Dendritic cell treated with granulocyte-macrophage colony-stimulating factor and Interleukin-4, amounts not matched to agents 40 ng/mL and 50 ng/mL, for 4 days (primary cell): ENCODE measurements at regions not wholly inside any gene's neighbourhood (a gene's known extent, or its start where the extent isn't known, plus 50 kb on each side); places are given as distances from the start of the nearest gene placed in this dataset.
"Not testable (repeated sequence)": the region's sequence is repeated elsewhere in the genome, so short reads cannot be mapped to it uniquely, and the experiment has no call there.

Experiments used
- H3K27ac Mint-ChIP-seq: one replicate; pipeline ENCODE4 v1.8.0; 2022; ENCODE audit warnings: mild to moderate bottlenecking, mixed read lengths
- H3K27me3 Mint-ChIP-seq: one replicate; pipeline ENCODE4 v1.8.0; 2022; ENCODE audit warnings: mild to moderate bottlenecking, mixed read lengths
- H3K36me3 Mint-ChIP-seq: one replicate; pipeline ENCODE4 v1.8.0; 2022; ENCODE audit warnings: low read depth, mixed read lengths
- H3K4me1 Mint-ChIP-seq: one replicate; pipeline ENCODE4 v1.8.0; 2022; ENCODE audit warnings: low read depth, mixed read lengths
- H3K4me3 Mint-ChIP-seq: one replicate; pipeline ENCODE4 v1.8.0; 2022; ENCODE audit warnings: mild to moderate bottlenecking, moderate library complexity, mixed read lengths
- H3K9me3 Mint-ChIP-seq: one replicate; pipeline ENCODE4 v1.8.0; 2022; ENCODE audit warnings: mixed read lengths
- intact Hi-C: fragments of 100-400 bp; cut with micrococcal nuclease; formaldehyde crosslinking; loops from one replicate; pipeline ENCODE4 v1.15.0; 2022

DNA sequence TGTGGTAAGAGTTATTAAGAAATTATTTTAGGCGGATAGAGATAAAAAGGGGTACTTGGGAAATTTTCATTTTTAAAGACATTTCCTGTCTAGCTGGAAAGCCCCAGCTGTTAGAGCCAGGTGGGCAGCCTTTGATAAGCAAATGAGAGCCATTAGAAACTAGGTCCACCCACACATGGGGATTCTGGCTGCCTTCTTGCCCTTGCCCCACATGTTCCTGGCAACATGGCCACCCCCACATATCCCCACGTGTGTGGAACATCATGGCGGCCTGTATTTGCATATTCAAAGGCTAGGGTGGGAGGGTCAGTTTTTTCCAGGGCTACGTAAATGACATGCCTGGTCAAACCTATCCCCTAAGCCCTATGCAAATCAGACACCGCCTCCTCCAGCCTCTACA, 1382.1 kb downstream of the AACS start:
- Mint-ChIP-seq H3K4me3 (no peak overlapping the region), H3K27ac (no peak overlapping the region), H3K27me3 (no peaks in the 10 kb centered on the region), H3K9me3 (peaks cover 53% of the 10 kb centered on the region), H3K36me3 (no peaks in the 10 kb centered on the region), H3K4me1 (no peaks in the 10 kb centered on the region)
- intact Hi-C loops = no loop called here

DNA sequence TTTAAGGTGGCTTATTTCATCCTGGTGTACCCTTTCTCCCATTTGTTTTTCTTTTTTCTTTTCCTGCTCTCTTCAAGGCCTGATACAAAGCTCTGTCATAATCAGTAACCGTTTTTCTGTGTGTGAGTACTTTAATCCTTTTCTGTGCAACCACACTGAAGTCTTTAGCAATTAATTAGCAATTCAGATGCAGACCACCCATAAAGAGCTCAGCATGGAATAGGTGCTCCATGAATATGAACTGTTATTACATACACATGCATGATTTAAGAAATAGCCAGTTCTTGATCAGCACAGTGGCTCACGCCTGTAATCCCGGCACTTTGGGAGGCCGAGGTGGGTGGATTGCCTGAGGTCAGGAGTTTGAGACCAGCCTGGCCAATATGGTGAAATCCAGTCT, 1386.6 kb downstream of the AACS start:
- H3K4me1 Mint-ChIP-seq = no peaks in the 10 kb centered on the region
- intact Hi-C loops = no loop called here
- H3K4me3 Mint-ChIP-seq = no peak overlapping the region
- H3K9me3 Mint-ChIP-seq = peaks cover 53% of the 10 kb centered on the region
- no peaks in the 10 kb centered on the region for H3K36me3 Mint-ChIP-seq
- H3K27ac Mint-ChIP-seq = no peak overlapping the region
- H3K27me3 Mint-ChIP-seq = no peaks in the 10 kb centered on the region

DNA sequence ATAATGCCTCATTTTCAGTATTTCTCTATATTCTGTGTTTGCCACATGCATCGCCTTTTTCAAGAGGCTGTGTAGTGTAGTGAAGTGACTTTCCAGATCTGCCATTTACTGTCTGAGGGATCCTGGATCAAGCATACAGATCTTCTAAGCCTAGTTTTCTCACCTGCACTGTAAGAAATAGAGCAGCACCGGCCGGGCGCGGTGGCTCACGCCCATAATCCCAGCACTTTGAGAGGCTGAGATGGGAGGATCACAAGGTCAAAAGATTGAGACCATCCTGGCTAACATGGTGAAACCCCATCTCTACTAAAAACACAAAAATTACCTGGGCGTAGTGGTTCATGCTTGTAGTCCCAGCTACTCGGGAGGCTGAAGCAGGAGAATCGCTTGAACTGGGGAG, 1387.5 kb downstream of the AACS start:
- H3K4me1 Mint-ChIP-seq, H3K36me3 Mint-ChIP-seq, H3K27me3 Mint-ChIP-seq, H3K27ac Mint-ChIP-seq, H3K4me3 Mint-ChIP-seq, intact Hi-C loops: not testable (repeated sequence)
- peaks cover 46% of the 10 kb centered on the region for H3K9me3 Mint-ChIP-seq

DNA sequence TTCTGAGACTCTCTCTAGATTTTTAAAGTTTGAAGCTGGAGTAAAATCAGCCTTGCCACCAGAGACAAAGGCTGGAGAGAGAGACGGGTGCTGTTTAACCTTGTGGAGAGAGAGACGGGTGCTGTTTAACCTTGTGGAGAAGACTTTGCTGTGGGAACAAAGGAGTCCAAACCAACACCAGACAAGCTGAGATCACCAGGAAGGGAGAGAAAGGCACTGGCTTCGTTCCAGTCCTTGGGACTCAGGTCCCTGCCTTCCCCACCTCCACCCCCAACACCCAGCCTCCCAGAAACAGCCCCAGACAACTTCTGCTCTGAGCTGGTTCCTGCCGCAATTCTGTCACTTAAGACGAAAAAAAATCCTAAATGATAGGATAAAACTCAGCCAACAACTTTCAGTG, 1389.3 kb downstream of the AACS start:
- Mint-ChIP-seq H3K9me3 (peaks cover 46% of the 10 kb centered on the region), H3K4me3 (no peak overlapping the region), H3K36me3 (no peaks in the 10 kb centered on the region), H3K4me1 (no peaks in the 10 kb centered on the region), H3K27me3 (no peaks in the 10 kb centered on the region), H3K27ac (no peak overlapping the region)
- intact Hi-C loops = no loop called here

DNA sequence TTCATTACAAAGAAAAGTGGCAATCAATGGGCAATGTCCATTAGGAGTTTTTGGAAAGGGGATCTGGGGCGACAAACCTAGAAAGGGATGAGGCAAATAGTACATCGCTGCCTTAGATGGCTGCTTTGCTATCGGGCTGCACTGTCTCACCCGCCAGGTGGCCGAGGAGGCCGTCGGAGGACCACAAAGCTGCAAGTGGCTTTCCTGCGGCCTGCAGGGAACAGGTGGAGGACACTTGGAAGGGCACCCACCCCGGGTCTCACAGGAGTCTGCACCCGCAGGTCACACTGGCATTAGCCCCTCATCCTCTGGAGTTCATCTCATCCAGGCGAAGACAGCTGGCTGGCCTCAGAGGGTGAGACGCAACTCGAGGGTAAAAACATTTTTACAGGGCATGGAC, 1392.5 kb downstream of the AACS start:
- Mint-ChIP-seq H3K36me3 (no peaks in the 10 kb centered on the region), H3K27me3 (no peaks in the 10 kb centered on the region), H3K4me3 (no peak overlapping the region), H3K4me1 (no peaks in the 10 kb centered on the region), H3K27ac (no peak overlapping the region), H3K9me3 (peaks cover 43% of the 10 kb centered on the region)
- intact Hi-C loops = no loop called here

DNA sequence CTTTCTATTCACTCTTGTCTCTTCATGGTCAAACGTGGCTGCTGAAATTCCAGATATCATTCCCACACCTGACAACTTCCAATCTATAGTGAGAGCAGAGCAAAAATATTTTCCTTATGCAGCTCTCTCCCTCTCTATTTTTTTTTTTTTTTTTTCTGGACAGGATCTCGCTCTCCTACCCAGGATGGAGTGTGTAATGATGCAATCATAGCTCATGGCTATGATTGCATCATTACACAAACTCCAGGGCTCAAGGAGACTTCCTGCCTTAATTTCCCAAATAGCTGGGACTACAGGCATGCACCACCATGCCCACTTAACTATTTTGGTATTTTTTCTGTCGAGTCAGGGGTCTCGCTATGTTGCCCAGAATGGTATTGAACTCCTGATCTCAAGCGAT, 1398.9 kb downstream of the AACS start:
- H3K4me1 Mint-ChIP-seq = no peaks in the 10 kb centered on the region
- no peak overlapping the region for H3K27ac Mint-ChIP-seq

DNA sequence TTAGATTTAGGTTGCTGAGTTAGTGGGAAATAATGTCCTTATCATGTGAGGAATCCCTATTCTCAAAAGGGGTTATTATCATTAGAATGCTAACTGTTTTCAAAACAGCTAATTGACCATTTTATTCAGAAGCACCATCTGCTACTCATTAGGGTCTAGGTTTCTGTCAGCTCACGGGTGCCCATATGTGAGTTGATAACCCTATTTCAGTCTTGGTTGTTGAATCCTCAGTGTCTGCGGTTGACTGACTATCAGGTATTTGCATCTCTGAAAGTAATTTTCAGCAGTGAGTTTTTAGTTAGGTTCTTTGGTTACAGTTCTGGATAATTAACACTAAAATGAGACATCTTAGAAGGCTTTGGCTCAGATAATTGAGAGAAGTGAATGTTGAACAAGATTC, 1404.0 kb downstream of the AACS start:
- intact Hi-C loops = no loop called here
- Mint-ChIP-seq H3K27ac (no peak overlapping the region), H3K9me3 (peaks cover 15% of the 10 kb centered on the region), H3K27me3 (no peaks in the 10 kb centered on the region), H3K36me3 (no peaks in the 10 kb centered on the region), H3K4me1 (no peaks in the 10 kb centered on the region), H3K4me3 (no peak overlapping the region)

More for the DNA sequence above, 1398.9 kb downstream of the AACS start:
- Mint-ChIP-seq H3K4me3 (no peak overlapping the region), H3K27me3 (no peaks in the 10 kb centered on the region), H3K36me3 (no peaks in the 10 kb centered on the region), H3K9me3 (peaks cover 14% of the 10 kb centered on the region)
- intact Hi-C loops = no loop called here

DNA sequence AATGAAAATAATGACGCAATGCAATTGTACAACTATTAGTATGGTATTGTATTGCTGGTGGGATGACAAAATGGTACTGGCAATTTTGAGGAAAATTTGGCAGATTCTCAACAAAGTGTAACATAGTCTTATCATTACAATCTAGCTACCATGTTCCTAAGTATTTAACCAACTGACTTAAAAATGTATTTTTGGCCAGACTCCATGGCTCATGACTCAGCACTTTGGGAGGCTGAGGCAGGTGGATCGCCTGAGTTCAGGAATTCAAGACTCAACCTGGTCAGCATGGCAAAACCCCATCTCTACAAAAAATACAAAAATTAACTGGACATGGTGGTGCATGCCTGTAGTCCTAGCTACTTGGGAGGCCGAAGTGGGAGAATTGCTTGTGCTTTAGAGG, 1409.5 kb downstream of the AACS start:
- Mint-ChIP-seq H3K27me3 (no peaks in the 10 kb centered on the region), H3K4me3 (no peak overlapping the region), H3K27ac (no peak overlapping the region), H3K9me3 (peaks cover 34% of the 10 kb centered on the region), H3K4me1 (no peaks in the 10 kb centered on the region), H3K36me3 (no peaks in the 10 kb centered on the region)
- intact Hi-C loops = no loop called here

DNA sequence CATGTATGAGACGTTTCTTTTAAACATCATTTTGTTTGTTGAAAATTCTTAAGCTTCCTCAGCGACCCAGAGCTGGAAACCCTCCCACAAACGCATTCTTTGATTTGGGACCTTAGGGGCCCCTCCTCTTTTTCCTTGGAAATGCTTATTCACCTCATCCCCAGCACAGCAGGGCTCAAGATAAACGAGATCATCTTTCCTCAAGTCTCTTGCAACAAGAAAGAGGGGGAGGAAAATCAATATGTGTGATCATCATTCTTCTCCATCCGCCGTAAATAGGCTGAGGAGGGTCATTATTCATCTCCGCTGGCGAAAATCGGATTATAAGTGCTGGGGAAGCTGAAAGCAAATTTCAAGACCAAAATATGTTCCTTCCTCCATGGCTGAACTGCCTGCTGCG, 1415.2 kb downstream of the AACS start:
- intact Hi-C loops = no loop called here
- H3K9me3 Mint-ChIP-seq = peaks cover 26% of the 10 kb centered on the region
- no peak overlapping the region for H3K4me3 Mint-ChIP-seq
- H3K4me1 Mint-ChIP-seq = no peaks in the 10 kb centered on the region
- no peaks in the 10 kb centered on the region for H3K27me3 Mint-ChIP-seq
- no peaks in the 10 kb centered on the region for H3K36me3 Mint-ChIP-seq
- no peak overlapping the region for H3K27ac Mint-ChIP-seq

DNA sequence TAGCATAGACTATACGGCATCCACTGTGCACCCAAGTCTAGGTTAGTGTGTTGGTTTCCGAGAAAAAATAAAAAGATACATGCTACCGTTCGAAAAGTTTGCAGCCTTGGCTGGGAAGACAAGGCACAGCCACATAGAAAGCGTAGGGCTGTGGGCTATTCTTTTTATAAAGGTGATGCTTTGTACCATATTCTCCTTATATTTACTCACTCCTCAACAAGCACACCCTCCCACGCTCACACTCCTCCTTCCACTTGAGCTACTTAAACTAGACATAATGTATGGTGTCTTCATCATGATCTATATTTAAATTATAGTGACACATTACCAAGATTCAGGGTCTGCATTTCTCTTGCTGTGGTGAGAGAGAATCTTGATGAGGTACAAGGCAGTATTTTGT, 1416.5 kb downstream of the AACS start:
- intact Hi-C loops = no loop called here
- no peak overlapping the region for H3K4me3 Mint-ChIP-seq
- H3K4me1 Mint-ChIP-seq = no peaks in the 10 kb centered on the region
- no peaks in the 10 kb centered on the region for H3K27me3 Mint-ChIP-seq
- no peaks in the 10 kb centered on the region for H3K36me3 Mint-ChIP-seq
- peaks cover 26% of the 10 kb centered on the region for H3K9me3 Mint-ChIP-seq
- no peak overlapping the region for H3K27ac Mint-ChIP-seq

DNA sequence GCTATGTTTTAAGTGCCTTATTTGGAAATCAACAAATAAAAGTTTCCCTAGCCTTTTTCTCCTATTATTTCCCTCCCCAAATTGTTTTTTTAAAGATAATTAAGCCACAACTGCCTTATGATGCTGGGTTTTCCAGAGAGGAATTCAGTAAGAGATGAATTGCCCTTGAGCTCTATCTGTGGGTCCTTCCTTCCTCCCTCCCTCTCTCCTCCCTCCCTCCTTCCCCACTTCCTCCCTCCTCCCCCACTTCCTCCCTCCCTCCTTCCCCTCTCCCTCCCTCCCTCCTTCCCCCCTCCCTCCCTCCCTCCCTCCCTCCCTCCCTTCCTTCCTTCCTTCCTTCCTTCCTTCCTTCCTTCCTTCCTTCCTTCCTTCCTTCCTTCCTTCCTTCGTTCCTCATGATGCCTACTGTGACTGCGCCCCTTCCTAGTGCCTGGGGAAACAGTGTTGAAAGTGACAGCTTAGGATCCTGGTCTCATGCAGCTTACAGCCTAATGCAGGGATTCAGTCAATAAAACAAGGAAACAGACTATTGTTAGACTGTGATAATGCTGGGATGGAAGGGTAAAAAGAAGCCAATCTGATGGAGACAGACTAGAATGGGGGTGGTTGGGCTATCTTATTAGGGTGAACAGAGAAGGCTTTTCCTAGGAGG, 1417.1 kb downstream of the AACS start:
- no peak overlapping the region for H3K27ac Mint-ChIP-seq
- intact Hi-C loops = no loop called here
- no peaks in the 10 kb centered on the region for H3K4me1 Mint-ChIP-seq
- H3K36me3 Mint-ChIP-seq = no peaks in the 10 kb centered on the region
- peaks cover 19% of the 10 kb centered on the region for H3K9me3 Mint-ChIP-seq
- H3K4me3 Mint-ChIP-seq = no peak overlapping the region
- no peaks in the 10 kb centered on the region for H3K27me3 Mint-ChIP-seq

DNA sequence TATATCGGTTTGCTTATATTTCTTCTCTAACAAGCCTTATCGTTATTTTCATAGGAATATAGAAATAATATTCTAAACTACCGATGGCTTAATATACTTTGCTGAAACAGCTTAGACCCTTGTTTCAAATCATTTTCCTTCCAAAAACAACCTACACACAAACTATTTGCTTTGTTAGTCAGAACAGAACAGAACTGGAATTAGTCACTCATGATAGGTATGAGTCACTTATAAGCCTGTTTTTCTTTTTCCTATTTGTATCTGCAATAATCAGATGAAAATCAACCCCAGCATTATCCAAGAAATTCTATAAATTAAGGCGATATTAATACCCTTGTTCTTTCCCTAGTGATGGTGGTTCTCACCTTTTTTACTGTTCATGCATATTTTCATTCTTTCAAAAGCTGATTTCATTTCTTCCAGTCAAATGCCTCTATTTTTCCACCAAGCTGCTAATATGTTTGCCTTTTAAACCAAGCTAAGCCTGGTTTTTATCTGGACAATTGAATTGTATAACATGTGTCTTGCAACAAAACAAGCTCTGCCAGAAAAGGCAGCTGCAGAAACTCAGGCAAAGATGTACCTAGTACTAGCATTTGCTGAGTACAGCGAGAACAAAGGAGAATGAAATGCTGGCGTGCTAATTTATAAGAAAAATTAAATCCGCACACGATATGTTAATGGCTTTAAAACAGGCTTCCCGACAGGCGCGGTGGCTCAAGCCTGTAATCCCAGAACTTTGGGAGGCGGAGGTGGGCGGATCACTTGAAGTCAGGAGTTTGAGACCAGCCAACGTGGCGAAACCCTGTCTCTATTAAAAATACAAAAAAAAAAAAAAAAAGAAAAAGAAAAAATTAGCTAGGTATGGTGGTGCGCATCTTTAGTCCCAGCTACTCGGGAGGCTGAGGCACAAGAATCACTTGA, 1418.2 kb downstream of the AACS start:
- Mint-ChIP-seq H3K27ac (no peak overlapping the region), H3K36me3 (no peaks in the 10 kb centered on the region), H3K27me3 (no peaks in the 10 kb centered on the region), H3K4me1 (no peaks in the 10 kb centered on the region), H3K4me3 (no peak overlapping the region), H3K9me3 (peaks cover 18% of the 10 kb centered on the region)
- intact Hi-C loops = no loop called here

DNA sequence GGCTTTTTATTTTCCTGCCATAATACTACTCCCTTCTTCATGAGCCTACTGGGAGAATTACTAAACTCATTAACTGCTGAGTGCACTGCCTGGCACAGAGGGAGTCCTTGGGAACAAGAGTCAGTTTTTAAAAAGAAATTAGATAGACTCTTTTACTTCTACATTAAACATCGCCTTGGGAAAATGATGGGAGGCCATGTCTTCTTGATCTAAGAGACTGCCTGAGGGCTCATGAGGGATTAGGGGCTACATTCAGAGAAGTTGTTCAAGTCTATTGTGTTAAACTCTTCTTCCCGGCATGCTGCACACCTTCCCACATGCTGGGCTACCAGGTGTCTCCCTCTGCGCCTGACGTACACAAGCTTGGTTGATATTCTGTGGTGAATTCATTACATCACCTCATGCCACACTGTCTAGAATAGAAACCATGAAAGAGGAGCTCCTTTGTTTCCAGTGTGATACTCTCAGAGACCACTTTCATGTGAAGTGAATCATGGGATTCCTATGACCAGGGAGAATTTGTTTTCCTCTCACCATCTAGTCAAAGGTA, 1422.3 kb downstream of the AACS start:
- intact Hi-C loops = no loop called here
- no peaks in the 10 kb centered on the region for H3K36me3 Mint-ChIP-seq
- H3K9me3 Mint-ChIP-seq = peaks cover 24% of the 10 kb centered on the region
- no peak overlapping the region for H3K27ac Mint-ChIP-seq
- H3K4me1 Mint-ChIP-seq = no peaks in the 10 kb centered on the region
- H3K27me3 Mint-ChIP-seq = no peaks in the 10 kb centered on the region
- no peak overlapping the region for H3K4me3 Mint-ChIP-seq

DNA sequence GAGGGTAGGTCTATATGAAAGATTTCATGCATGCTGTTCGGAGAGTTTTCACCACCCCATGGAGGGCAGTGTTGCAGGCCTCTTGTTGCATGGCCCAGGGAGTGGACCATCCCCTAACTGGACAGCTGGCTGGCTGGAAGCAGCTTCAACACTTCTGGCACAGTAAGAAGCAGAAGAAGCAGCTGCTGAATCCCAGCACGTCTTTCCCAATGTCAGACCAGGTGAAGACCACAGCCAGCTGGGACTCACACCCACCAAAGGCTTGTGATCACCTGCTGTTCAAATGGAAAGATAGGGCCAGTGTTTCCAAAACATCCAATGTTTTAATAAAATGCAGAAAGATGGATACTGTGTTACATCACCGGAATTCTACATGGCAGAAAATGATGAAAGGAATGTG, 1423.6 kb downstream of the AACS start:
- no peaks in the 10 kb centered on the region for H3K4me1 Mint-ChIP-seq
- H3K4me3 Mint-ChIP-seq = no peak overlapping the region
- no peaks in the 10 kb centered on the region for H3K36me3 Mint-ChIP-seq
- H3K27ac Mint-ChIP-seq = no peak overlapping the region
- intact Hi-C loops = no loop called here
- H3K9me3 Mint-ChIP-seq = peaks cover 33% of the 10 kb centered on the region
- no peaks in the 10 kb centered on the region for H3K27me3 Mint-ChIP-seq
